A549 (cell line): ENCODE measurements at regions not wholly inside any gene's neighbourhood (a gene's known extent, or its start where the extent isn't known, plus 50 kb on each side); places are given as distances from the start of the nearest gene placed in this dataset.

ENCODE experiments used
- CEBPB ChIP-seq, 2 experiments: fragments of >200 bp in 1 of 2; sonication (Bioruptor Twin) in 1 of 2; formaldehyde crosslinking in 1 of 2; IDR thresholded peaks; 2 replicates each; pipeline ENCODE4 v1.6.1; 2012 to 2016
- HDAC2 ChIP-seq: fragments of 200-600 bp; sonication (generic); IDR thresholded peaks from 2 replicates; pipeline ENCODE4 v1.6.1; 2016
- MYC ChIP-seq: IDR thresholded peaks from 2 replicates; pipeline ENCODE4 v1.6.1; 2012; ENCODE audit warnings: mild to moderate bottlenecking, inconsistent platforms, low read length, improper control_type of control experiment, borderline replicate concordance
- NFE2L2 ChIP-seq: fragments of 150-350 bp; conservative IDR thresholded peaks from 2 replicates; pipeline ENCODE4 v1.6.1; 2014; ENCODE audit warnings: low read length
- NR3C1 ChIP-seq: fragments of >200 bp; sonication (Bioruptor Twin); formaldehyde crosslinking; IDR thresholded peaks from 3 replicates; pipeline ENCODE4 v1.6.1; 2017
- POLR2A ChIP-seq: IDR thresholded peaks from 2 replicates; pipeline ENCODE4 v1.6.1; 2012; ENCODE audit warnings: mild to moderate bottlenecking, low read length
- POLR2AphosphoS2 ChIP-seq: conservative IDR thresholded peaks from 2 replicates; pipeline ENCODE4 v1.6.1; 2012; ENCODE audit warnings: low read length, improper control_type of control experiment, inconsistent platforms
- RFX5 ChIP-seq: fragments of 450-650 bp; IDR thresholded peaks from 2 replicates; pipeline ENCODE4 v1.7.1; 2014; ENCODE audit warnings: antibody characterized with exemption, mild to moderate bottlenecking, moderate library complexity
- SMC3 ChIP-seq: fragments of >200 bp; sonication (Bioruptor Twin); formaldehyde crosslinking; IDR thresholded peaks from 3 replicates; pipeline ENCODE4 v1.6.1; 2018; ENCODE audit warnings: inconsistent platforms
- ZFP36 ChIP-seq: fragments of 450-650 bp; IDR thresholded peaks from 2 replicates; pipeline ENCODE4 v1.6.1; 2014; ENCODE audit warnings: borderline replicate concordance; ENCODE audit not compliant: partially characterized antibody
- TF ChIP-seq, protein P1 (sequence below): fragments of >200 bp; sonication (Bioruptor Twin); formaldehyde crosslinking; IDR thresholded peaks from 3 replicates; pipeline ENCODE4 v1.5.1; 2016
- TF ChIP-seq, protein P2 (sequence below): fragments of 200-600 bp; sonication (generic); IDR thresholded peaks from 2 replicates; pipeline ENCODE4 v1.6.1; 2016; ENCODE audit warnings: antibody characterized with exemption, mild to moderate bottlenecking, moderate library complexity
- TF ChIP-seq, protein P3 (sequence below): fragments of >200 bp; sonication (Bioruptor Twin); formaldehyde crosslinking; IDR thresholded peaks from 3 replicates; pipeline ENCODE4 v1.6.1; 2016

GRCh38 chr1:81128079-81128478 lies 672.7 kb upstream of the ADGRL2 start:
- no peak for TF ChIP-seq POLR2A
- no peak for TF ChIP-seq HDAC2
- TF ChIP-seq, protein P1, sequence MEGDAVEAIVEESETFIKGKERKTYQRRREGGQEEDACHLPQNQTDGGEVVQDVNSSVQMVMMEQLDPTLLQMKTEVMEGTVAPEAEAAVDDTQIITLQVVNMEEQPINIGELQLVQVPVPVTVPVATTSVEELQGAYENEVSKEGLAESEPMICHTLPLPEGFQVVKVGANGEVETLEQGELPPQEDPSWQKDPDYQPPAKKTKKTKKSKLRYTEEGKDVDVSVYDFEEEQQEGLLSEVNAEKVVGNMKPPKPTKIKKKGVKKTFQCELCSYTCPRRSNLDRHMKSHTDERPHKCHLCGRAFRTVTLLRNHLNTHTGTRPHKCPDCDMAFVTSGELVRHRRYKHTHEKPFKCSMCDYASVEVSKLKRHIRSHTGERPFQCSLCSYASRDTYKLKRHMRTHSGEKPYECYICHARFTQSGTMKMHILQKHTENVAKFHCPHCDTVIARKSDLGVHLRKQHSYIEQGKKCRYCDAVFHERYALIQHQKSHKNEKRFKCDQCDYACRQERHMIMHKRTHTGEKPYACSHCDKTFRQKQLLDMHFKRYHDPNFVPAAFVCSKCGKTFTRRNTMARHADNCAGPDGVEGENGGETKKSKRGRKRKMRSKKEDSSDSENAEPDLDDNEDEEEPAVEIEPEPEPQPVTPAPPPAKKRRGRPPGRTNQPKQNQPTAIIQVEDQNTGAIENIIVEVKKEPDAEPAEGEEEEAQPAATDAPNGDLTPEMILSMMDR, result no peak
- TF ChIP-seq CEBPB (IDR thresholded peaks at IDR 0.05), result no peak
- no peak for TF ChIP-seq POLR2AphosphoS2
- no peak for TF ChIP-seq NR3C1
- TF ChIP-seq, protein P2, sequence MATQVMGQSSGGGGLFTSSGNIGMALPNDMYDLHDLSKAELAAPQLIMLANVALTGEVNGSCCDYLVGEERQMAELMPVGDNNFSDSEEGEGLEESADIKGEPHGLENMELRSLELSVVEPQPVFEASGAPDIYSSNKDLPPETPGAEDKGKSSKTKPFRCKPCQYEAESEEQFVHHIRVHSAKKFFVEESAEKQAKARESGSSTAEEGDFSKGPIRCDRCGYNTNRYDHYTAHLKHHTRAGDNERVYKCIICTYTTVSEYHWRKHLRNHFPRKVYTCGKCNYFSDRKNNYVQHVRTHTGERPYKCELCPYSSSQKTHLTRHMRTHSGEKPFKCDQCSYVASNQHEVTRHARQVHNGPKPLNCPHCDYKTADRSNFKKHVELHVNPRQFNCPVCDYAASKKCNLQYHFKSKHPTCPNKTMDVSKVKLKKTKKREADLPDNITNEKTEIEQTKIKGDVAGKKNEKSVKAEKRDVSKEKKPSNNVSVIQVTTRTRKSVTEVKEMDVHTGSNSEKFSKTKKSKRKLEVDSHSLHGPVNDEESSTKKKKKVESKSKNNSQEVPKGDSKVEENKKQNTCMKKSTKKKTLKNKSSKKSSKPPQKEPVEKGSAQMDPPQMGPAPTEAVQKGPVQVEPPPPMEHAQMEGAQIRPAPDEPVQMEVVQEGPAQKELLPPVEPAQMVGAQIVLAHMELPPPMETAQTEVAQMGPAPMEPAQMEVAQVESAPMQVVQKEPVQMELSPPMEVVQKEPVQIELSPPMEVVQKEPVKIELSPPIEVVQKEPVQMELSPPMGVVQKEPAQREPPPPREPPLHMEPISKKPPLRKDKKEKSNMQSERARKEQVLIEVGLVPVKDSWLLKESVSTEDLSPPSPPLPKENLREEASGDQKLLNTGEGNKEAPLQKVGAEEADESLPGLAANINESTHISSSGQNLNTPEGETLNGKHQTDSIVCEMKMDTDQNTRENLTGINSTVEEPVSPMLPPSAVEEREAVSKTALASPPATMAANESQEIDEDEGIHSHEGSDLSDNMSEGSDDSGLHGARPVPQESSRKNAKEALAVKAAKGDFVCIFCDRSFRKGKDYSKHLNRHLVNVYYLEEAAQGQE, result no peak
- TF ChIP-seq, protein P3, sequence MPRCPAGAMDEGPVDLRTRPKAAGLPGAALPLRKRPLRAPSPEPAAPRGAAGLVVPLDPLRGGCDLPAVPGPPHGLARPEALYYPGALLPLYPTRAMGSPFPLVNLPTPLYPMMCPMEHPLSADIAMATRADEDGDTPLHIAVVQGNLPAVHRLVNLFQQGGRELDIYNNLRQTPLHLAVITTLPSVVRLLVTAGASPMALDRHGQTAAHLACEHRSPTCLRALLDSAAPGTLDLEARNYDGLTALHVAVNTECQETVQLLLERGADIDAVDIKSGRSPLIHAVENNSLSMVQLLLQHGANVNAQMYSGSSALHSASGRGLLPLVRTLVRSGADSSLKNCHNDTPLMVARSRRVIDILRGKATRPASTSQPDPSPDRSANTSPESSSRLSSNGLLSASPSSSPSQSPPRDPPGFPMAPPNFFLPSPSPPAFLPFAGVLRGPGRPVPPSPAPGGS, result no peak
- TF ChIP-seq ZFP36, result no peak
- no peak for TF ChIP-seq RFX5
- no peak for TF ChIP-seq NFE2L2
- no peak for TF ChIP-seq MYC
- no peak for TF ChIP-seq SMC3
